ENCODE measurements at regions not wholly inside any gene's neighbourhood (a gene's known extent, or its start where the extent isn't known, plus 50 kb on each side); places are given as distances from the start of the nearest gene placed in this dataset.
"Not testable (repeated sequence)": the region's sequence is repeated elsewhere in the genome, so short reads cannot be mapped to it uniquely, and the experiment has no call there.

- no peak for DNase-seq
Observed at GRCh38 chrX:30008031-30008430, 207.3 kb upstream of the MAGEB2 start.

GRCh38 chrX:30010471-30010870 lies 204.9 kb upstream of the MAGEB2 start:
- no peak for DNase-seq

- DNase-seq, result no peak
Observed at GRCh38 chrX:30015440-30015839, 199.9 kb upstream of the MAGEB2 start.

GRCh38 chrX:30027636-30028035 lies 187.7 kb upstream of the MAGEB2 start:
- DNase-seq, result no peak

- not testable (repeated sequence) for DNase-seq
Observed at GRCh38 chrX:30036406-30036805, 179.0 kb upstream of the MAGEB2 start.

GRCh38 chrX:30039768-30040167 lies 175.6 kb upstream of the MAGEB2 start:
- no peak for DNase-seq

- DNase-seq, result peak in 1 of 2 donors; percentile 3
Observed at GRCh38 chrX:30060718-30061117, 154.6 kb upstream of the MAGEB2 start.

- no peak for DNase-seq
Observed at GRCh38 chrX:30065226-30065625, 150.1 kb upstream of the MAGEB2 start.

- no peak for DNase-seq
Observed at GRCh38 chrX:30067677-30068076, 147.7 kb upstream of the MAGEB2 start.

GRCh38 chrX:30085571-30085970 lies 129.8 kb upstream of the MAGEB2 start:
- no peak for DNase-seq

GRCh38 chrX:30111431-30111830 lies 103.9 kb upstream of the MAGEB2 start:
- DNase-seq, result no peak

GRCh38 chrX:30141966-30142365 lies 73.4 kb upstream of the MAGEB2 start:
- DNase-seq, result no peak

GRCh38 chrX:30144221-30144620 lies 71.1 kb upstream of the MAGEB2 start:
- DNase-seq, result no peak

- DNase-seq, result no peak
Observed at GRCh38 chrX:30144971-30145731, 70.2 kb upstream of the MAGEB2 start.

GRCh38 chrX:30147996-30148643 lies 67.2 kb upstream of the MAGEB2 start:
- no peak for DNase-seq

GRCh38 chrX:30149206-30149605 lies 66.2 kb upstream of the MAGEB2 start:
- DNase-seq, result not testable (repeated sequence)

- no peak for DNase-seq
Observed at GRCh38 chrX:30150196-30150895, 65.0 kb upstream of the MAGEB2 start.

- no peak for DNase-seq
Observed at GRCh38 chrX:30151964-30152363, 63.4 kb upstream of the MAGEB2 start.

- DNase-seq, result no peak
Observed at GRCh38 chrX:30153175-30153880, 62.0 kb upstream of the MAGEB2 start.

GRCh38 chrX:30153881-30154260 lies 61.5 kb upstream of the MAGEB2 start:
- DNase-seq, result no peak

GRCh38 chrX:30156009-30156408 lies 59.4 kb upstream of the MAGEB2 start:
- DNase-seq, result no peak

GRCh38 chrX:30156880-30157560 lies 58.3 kb upstream of the MAGEB2 start:
- DNase-seq, result no peak

- no peak for DNase-seq
Observed at GRCh38 chrX:30161043-30161442, 54.3 kb upstream of the MAGEB2 start.
